DOHH2 (cell line): ENCODE measurements at regions not wholly inside any gene's neighbourhood (a gene's known extent, or its start where the extent isn't known, plus 50 kb on each side); places are given as distances from the start of the nearest gene placed in this dataset.

Experiments used
- H3F3A ChIP-seq: fragments of 200-600 bp; sonication (generic), shearing (Covaris generic); 2 replicates; pipeline ENCODE4 v1.6.0; 2016; ENCODE audit warnings: antibody characterized with exemption, mild to moderate bottlenecking; ENCODE audit not compliant: control insufficient read depth, insufficient read depth
- H3K27ac ChIP-seq: fragments of 200-600 bp; sonication (generic); 2 replicates; pipeline ENCODE4 v1.5.1; 2014; ENCODE audit warnings: low read depth, mild to moderate bottlenecking, low read length, moderate library complexity
- H3K27me3 ChIP-seq: fragments of 200-600 bp; sonication (generic); 2 replicates; pipeline ENCODE4 v1.6.1; 2014; ENCODE audit warnings: mild to moderate bottlenecking, low read length, mixed read lengths; ENCODE audit not compliant: control insufficient read depth
- H3K36me3 ChIP-seq: fragments of 200-600 bp; sonication (generic); 2 replicates; pipeline ENCODE4 v1.6.1; 2014; ENCODE audit warnings: mild to moderate bottlenecking, low read length, moderate library complexity, mixed read lengths; ENCODE audit not compliant: control insufficient read depth
- H3K4me1 ChIP-seq: fragments of 200-600 bp; sonication (generic); 2 replicates; pipeline ENCODE4 v1.6.1; 2014; ENCODE audit warnings: mild to moderate bottlenecking, low read length, mixed read lengths; ENCODE audit not compliant: control insufficient read depth
- H3K4me2 ChIP-seq: fragments of 200-600 bp; sonication (generic); 2 replicates; pipeline ENCODE4 v1.6.0; 2014; ENCODE audit warnings: mild to moderate bottlenecking, low read length, moderate library complexity
- H3K4me3 ChIP-seq: fragments of 200-600 bp; sonication (generic); 2 replicates; pipeline ENCODE4 v1.5.1; 2014; ENCODE audit warnings: mild to moderate bottlenecking, low read length, mixed read lengths
- H3K79me2 ChIP-seq: fragments of 200-600 bp; sonication (generic); 2 replicates; pipeline ENCODE4 v1.6.1; 2014; ENCODE audit warnings: mild to moderate bottlenecking, low read length, mixed read lengths; ENCODE audit not compliant: control insufficient read depth
- H3K9me2 ChIP-seq: fragments of 200-600 bp; sonication (generic); replicated peaks from 2 replicates; pipeline ENCODE4 v1.6.1; 2014; ENCODE audit warnings: mild to moderate bottlenecking, low read length, mixed read lengths; ENCODE audit not compliant: control insufficient read depth
- H3K9me3 ChIP-seq: fragments of 200-600 bp; sonication (generic); 2 replicates; pipeline ENCODE4 v1.6.1; 2014; ENCODE audit warnings: antibody characterized with exemption, low read length, mixed read lengths; ENCODE audit not compliant: control insufficient read depth, insufficient read depth
- H4K20me1 ChIP-seq: fragments of 200-600 bp; sonication (generic); 2 replicates; pipeline ENCODE4 v1.6.0; 2014; ENCODE audit warnings: low read depth, mild to moderate bottlenecking, antibody characterized with exemption, low read length, moderate library complexity; ENCODE audit not compliant: control insufficient read depth, insufficient read depth
- EZH2phosphoT487 ChIP-seq: fragments of 200-600 bp; sonication (generic); IDR thresholded peaks from 2 replicates; pipeline ENCODE4 v1.6.1; 2017; ENCODE audit warnings: borderline replicate concordance, mild to moderate bottlenecking, antibody characterized with exemption, low read length, moderate library complexity, mixed read lengths
- TF ChIP-seq, protein P1 (sequence below): fragments of 200-600 bp; sonication (generic); IDR thresholded peaks from one replicate; pipeline ENCODE4 v1.5.1; 2014; ENCODE audit warnings: antibody characterized with exemption, mild to moderate bottlenecking, low read depth, low read length; ENCODE audit not compliant: poor library complexity, severe bottlenecking

DNA sequence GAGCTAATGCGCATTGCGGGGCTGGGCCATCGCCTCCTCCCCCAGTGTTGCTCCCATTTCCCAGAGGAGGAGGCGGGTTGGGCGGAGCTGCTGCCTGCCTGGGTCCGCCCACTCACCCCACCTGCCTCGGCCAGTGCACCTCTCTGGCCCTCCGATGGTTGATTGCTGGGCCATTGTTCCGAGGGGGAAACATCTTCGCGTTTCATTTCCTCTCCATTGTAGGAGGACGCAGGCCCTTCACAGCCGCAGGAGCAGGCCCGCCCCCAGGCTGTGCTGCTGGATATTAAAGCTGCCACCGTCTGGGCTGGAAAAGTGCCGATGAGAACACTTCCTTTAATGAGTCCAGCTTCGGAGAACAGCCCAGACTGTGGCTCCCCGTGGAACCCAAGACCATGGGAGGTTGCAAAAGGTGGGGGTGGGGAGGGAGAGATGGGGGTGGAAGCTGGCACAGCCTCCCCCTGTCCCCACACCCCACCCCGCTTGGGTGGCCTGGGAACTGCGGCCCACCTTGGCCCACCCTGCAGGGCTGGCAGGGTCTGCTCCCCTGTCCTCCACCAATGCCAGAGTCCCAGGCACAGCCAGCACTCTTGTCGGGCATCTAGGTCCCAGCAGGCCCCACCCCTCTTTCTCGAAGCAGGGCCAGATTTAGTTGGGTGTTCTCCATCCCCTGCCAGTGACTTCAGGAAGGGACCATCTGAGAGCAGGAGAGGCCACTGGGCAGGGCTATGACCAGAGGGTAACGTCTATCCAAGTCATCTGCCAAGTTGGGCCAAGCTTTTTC lies 96.6 kb downstream of the ADRA2C start:
- no peaks in the 10 kb centered on the region for H3K9me3 ChIP-seq
- H3K36me3 ChIP-seq = no peaks in the 10 kb centered on the region
- H3K79me2 ChIP-seq = no peaks in the 10 kb centered on the region
- no peak overlapping the region for H3K4me3 ChIP-seq
- H4K20me1 ChIP-seq = no peaks in the 10 kb centered on the region
- no peak overlapping the region for H3K4me2 ChIP-seq
- no peaks in the 10 kb centered on the region for H3K4me1 ChIP-seq
- TF ChIP-seq EZH2phosphoT487 = no peak
- TF ChIP-seq, protein P1, sequence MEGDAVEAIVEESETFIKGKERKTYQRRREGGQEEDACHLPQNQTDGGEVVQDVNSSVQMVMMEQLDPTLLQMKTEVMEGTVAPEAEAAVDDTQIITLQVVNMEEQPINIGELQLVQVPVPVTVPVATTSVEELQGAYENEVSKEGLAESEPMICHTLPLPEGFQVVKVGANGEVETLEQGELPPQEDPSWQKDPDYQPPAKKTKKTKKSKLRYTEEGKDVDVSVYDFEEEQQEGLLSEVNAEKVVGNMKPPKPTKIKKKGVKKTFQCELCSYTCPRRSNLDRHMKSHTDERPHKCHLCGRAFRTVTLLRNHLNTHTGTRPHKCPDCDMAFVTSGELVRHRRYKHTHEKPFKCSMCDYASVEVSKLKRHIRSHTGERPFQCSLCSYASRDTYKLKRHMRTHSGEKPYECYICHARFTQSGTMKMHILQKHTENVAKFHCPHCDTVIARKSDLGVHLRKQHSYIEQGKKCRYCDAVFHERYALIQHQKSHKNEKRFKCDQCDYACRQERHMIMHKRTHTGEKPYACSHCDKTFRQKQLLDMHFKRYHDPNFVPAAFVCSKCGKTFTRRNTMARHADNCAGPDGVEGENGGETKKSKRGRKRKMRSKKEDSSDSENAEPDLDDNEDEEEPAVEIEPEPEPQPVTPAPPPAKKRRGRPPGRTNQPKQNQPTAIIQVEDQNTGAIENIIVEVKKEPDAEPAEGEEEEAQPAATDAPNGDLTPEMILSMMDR = no peak
- H3F3A ChIP-seq = no peaks in the 10 kb centered on the region
- H3K9me2 ChIP-seq = no peaks in the 10 kb centered on the region
- no peaks in the 10 kb centered on the region for H3K27me3 ChIP-seq
- H3K27ac ChIP-seq = no peak overlapping the region

DNA sequence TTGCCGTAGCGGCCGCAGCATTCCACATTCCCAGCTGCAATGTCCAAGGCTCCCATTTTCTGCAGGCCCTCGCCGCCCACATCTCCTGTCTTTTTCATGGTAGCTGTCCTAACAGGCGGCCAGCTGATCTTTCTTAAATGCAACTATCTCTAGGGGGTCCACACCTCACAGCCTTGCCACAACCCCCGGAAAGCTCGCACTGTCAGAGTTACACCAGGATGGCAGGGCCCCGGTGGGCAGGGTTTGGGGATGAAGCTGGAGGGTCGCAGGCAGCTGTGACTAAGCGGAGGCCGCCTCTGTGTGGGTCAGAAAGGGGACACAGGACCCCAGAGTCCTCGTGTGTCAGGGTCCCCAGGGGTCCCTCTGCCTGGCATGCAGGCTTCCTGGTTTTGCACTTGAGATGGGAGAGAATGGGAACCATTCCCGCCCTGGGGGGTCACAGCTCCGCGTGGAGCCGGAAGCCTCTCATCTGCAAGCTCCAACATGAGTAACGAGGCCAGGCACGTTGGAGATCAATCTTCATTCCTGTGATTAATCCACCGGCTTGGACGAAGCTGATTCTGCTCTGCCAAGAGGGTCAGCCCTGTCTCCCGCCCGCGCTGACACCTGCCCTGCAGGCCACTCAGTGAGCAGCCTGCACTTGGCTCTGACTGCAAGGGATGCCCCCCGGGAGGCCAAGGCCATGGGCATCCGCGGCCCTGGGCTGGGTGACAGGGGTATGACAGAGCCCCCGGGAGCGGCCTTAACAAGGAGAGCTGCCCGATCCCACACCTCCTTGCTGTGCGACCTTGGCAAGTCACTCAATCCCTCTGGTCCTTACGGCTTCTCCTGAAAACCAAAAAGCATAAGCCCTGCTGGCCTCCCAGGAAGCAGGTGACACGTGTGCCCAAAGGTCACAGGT lies 97.9 kb downstream of the ADRA2C start:
- Histone ChIP-seq H4K20me1 (no peaks in the 10 kb centered on the region), H3K27ac (no peak overlapping the region), H3K4me3 (no peak overlapping the region), H3K9me2 (no peaks in the 10 kb centered on the region), H3F3A (no peaks in the 10 kb centered on the region), H3K4me1 (no peaks in the 10 kb centered on the region), H3K27me3 (no peaks in the 10 kb centered on the region), H3K4me2 (no peak overlapping the region), H3K79me2 (no peaks in the 10 kb centered on the region), H3K36me3 (no peaks in the 10 kb centered on the region), H3K9me3 (no peaks in the 10 kb centered on the region)
- TF ChIP-seq, protein P1 = no peak
- no peak for TF ChIP-seq EZH2phosphoT487

DNA sequence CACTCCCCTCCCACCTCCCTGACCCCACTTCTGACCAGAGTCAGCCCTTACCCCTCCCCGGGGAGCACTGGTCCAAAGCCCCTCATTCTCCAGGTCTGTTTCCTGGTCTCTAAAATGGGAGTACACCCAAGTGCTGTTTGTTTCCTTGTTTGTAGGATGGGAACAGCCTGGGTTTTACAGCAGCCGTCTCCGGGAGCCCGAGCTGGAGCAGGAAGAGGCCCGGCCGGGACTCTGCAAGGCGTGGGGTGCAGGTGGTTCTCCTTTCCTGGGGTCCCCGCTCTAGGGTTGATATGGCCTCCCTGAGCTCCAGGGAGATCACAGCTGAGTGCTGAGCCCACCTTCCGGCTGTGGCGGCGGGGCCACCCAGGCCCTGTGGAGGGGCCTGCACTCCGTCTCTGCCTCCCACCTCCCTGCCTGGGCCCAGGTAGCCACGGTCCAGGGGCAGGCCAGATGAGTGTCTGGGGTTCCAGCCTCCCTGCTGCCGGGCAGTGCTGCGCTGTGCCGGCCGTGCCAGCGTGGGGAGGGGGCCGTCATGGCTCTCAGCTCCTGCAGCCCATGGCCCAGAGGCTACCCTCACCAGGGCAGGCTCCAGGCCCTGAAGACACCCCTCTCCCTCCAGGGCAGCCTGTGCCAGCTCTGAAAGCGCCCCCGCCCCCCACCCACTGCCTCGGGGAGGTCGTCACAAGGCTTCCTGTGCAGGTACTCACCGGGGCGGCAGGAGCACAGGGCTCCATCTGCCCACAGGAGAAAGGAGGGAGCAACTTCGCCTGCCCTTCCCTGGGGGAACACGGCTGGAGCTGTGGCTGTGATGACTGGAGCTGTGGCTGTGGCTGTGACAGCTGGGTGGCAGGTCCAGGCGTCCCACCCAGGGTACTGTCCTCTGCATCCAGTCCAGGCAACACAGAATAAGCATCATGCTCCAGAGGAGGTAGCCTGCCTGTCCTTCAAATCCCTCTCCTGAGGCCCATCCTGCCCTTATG lies 98.8 kb downstream of the ADRA2C start:
- no peaks in the 10 kb centered on the region for H3F3A ChIP-seq
- no peaks in the 10 kb centered on the region for H3K79me2 ChIP-seq
- H3K4me2 ChIP-seq = no peak overlapping the region
- no peak overlapping the region for H3K27ac ChIP-seq
- H3K27me3 ChIP-seq = no peaks in the 10 kb centered on the region
- no peaks in the 10 kb centered on the region for H4K20me1 ChIP-seq
- no peaks in the 10 kb centered on the region for H3K36me3 ChIP-seq
- TF ChIP-seq, protein P1 = no peak
- no peak for TF ChIP-seq EZH2phosphoT487
- H3K4me1 ChIP-seq = no peaks in the 10 kb centered on the region
- H3K4me3 ChIP-seq = no peak overlapping the region
- H3K9me2 ChIP-seq = no peaks in the 10 kb centered on the region
- no peaks in the 10 kb centered on the region for H3K9me3 ChIP-seq
